ENCODE measurements at regions not wholly inside any gene's neighbourhood (a gene's known extent, or its start where the extent isn't known, plus 50 kb on each side); places are given as distances from the start of the nearest gene placed in this dataset.

GRCh38 chr1:177809819-177810218, 160.0 kb downstream of the SEC16B start:
- no peak for ATAC-seq
- no peak overlapping the region for H3K27ac ChIP-seq
- intact Hi-C loops (cut with DNase I): no loop called here
- H3K4me3 ChIP-seq: no peak overlapping the region
- no peaks in the 10 kb centered on the region for H3K4me1 ChIP-seq
- H3K36me3 ChIP-seq: no peaks in the 10 kb centered on the region
- no peak for DNase-seq
- no peaks in the 10 kb centered on the region for H3K27me3 ChIP-seq
- H3K9me3 ChIP-seq: no peaks in the 10 kb centered on the region
- TF ChIP-seq CTCF (IDR thresholded peaks at IDR 0.05): no peak

- no peak for ATAC-seq
Observed at GRCh38 chr1:177802304-177802703, 167.6 kb downstream of the SEC16B start.

GRCh38 chr1:177801790-177802189, 168.1 kb downstream of the SEC16B start:
- no peaks in the 10 kb centered on the region for H3K9me3 ChIP-seq
- no peak for ATAC-seq
- intact Hi-C loops (cut with DNase I): no loop called here
- no peaks in the 10 kb centered on the region for H3K4me1 ChIP-seq
- no peaks in the 10 kb centered on the region for H3K27me3 ChIP-seq
- H3K27ac ChIP-seq: no peak overlapping the region
- no peak for TF ChIP-seq CTCF (IDR thresholded peaks at IDR 0.05)
- H3K36me3 ChIP-seq: no peaks in the 10 kb centered on the region
- no peak overlapping the region for H3K4me3 ChIP-seq
- no peak for DNase-seq

More at GRCh38 chr1:177802304-177802703, 167.6 kb downstream of the SEC16B start:
- no peak for TF ChIP-seq CTCF (IDR thresholded peaks at IDR 0.05)
- DNase-seq: no peak
- H3K27ac ChIP-seq: no peak overlapping the region
- H3K9me3 ChIP-seq: no peaks in the 10 kb centered on the region
- no peaks in the 10 kb centered on the region for H3K27me3 ChIP-seq
- intact Hi-C loops (cut with DNase I): no loop called here
- H3K36me3 ChIP-seq: no peaks in the 10 kb centered on the region
- H3K4me3 ChIP-seq: no peak overlapping the region
- no peaks in the 10 kb centered on the region for H3K4me1 ChIP-seq

GRCh38 chr1:177800400-177801088, 169.3 kb downstream of the SEC16B start:
- no peaks in the 10 kb centered on the region for H3K4me1 ChIP-seq
- ATAC-seq (no peak), DNase-seq (no peak)
- H3K27ac ChIP-seq: no peak overlapping the region
- H3K36me3 ChIP-seq: no peaks in the 10 kb centered on the region
- no peak for TF ChIP-seq CTCF (IDR thresholded peaks at IDR 0.05)
- no peaks in the 10 kb centered on the region for H3K9me3 ChIP-seq
- no peak overlapping the region for H3K4me3 ChIP-seq
- intact Hi-C loops (cut with DNase I): no loop called here
- H3K27me3 ChIP-seq: no peaks in the 10 kb centered on the region

- ATAC-seq (no peak), DNase-seq (no peak)
- intact Hi-C loops (cut with DNase I): no loop called here
- Histone ChIP-seq H3K9me3 (no peaks in the 10 kb centered on the region), H3K27ac (no peak overlapping the region), H3K36me3 (no peaks in the 10 kb centered on the region), H3K4me1 (no peaks in the 10 kb centered on the region), H3K27me3 (no peaks in the 10 kb centered on the region), H3K4me3 (no peak overlapping the region)
- TF ChIP-seq CTCF (IDR thresholded peaks at IDR 0.05): no peak
Observed at GRCh38 chr1:177799746-177800145, 170.1 kb downstream of the SEC16B start.

- ATAC-seq (no peak), DNase-seq (no peak)
- Histone ChIP-seq H3K27ac (no peak overlapping the region), H3K9me3 (no peaks in the 10 kb centered on the region), H3K36me3 (no peaks in the 10 kb centered on the region), H3K4me3 (no peak overlapping the region), H3K27me3 (no peaks in the 10 kb centered on the region), H3K4me1 (no peaks in the 10 kb centered on the region)
- TF ChIP-seq CTCF (IDR thresholded peaks at IDR 0.05): no peak
- intact Hi-C loops (cut with DNase I): no loop called here
Observed at GRCh38 chr1:177798614-177799013, 171.2 kb downstream of the SEC16B start.
